ENCODE measurements at regions not wholly inside any gene's neighbourhood (a gene's known extent, or its start where the extent isn't known, plus 50 kb on each side); places are given as distances from the start of the nearest gene placed in this dataset.
"Not testable (repeated sequence)": the region's sequence is repeated elsewhere in the genome, so short reads cannot be mapped to it uniquely, and the experiment has no call there.

- Histone ChIP-seq H3K36me3 (ENCODE audit: insufficient read depth, low read length) (no peaks in the 10 kb centered on the region), H3K4me3 (no peak overlapping the region), H3K27ac (no peak overlapping the region), H3K9ac (ENCODE audit: insufficient read length) (no peak overlapping the region), H3K9me3 (ENCODE audit: low read depth, low read length) (no peaks in the 10 kb centered on the region)
- no peak for DNase-seq (ENCODE audit: low read depth, low spot score)
- TF ChIP-seq EZH2 (IDR thresholded peaks at IDR 0.05) (no peak), POLR2AphosphoS5 (IDR thresholded peaks at IDR 0.05; ENCODE audit: borderline replicate concordance, low read depth, low read length) (no peak), FOXP2 (optimal IDR thresholded peaks at IDR 0.05; ENCODE audit: control extremely low read depth, extremely low read length, insufficient read depth) (no peak)
Observed at GRCh38 chr16:62738666-62739460, 702.6 kb upstream of the CDH8 start.

- Histone ChIP-seq H3K36me3 (ENCODE audit: insufficient read depth, low read length) (no peaks in the 10 kb centered on the region), H3K27ac (no peak overlapping the region), H3K4me3 (no peak overlapping the region), H3K9me3 (ENCODE audit: low read depth, low read length) (no peaks in the 10 kb centered on the region), H3K9ac (ENCODE audit: insufficient read length) (no peak overlapping the region)
- TF ChIP-seq POLR2AphosphoS5 (IDR thresholded peaks at IDR 0.05; ENCODE audit: borderline replicate concordance, low read depth, low read length): no peak
- no peak for TF ChIP-seq FOXP2 (optimal IDR thresholded peaks at IDR 0.05; ENCODE audit: control extremely low read depth, extremely low read length, insufficient read depth)
- no peak for TF ChIP-seq EZH2 (IDR thresholded peaks at IDR 0.05)
- no peak for DNase-seq (ENCODE audit: low read depth, low spot score)
Observed at GRCh38 chr16:62732092-62732491, 695.9 kb upstream of the CDH8 start.

GRCh38 chr16:62724670-62725269, 688.5 kb upstream of the CDH8 start:
- H3K9ac ChIP-seq (ENCODE audit: insufficient read length); H3K4me3 ChIP-seq; H3K9me3 ChIP-seq (ENCODE audit: low read depth, low read length); DNase-seq (ENCODE audit: low read depth, low spot score); H3K36me3 ChIP-seq (ENCODE audit: insufficient read depth, low read length); H3K27ac ChIP-seq: not testable (repeated sequence)

GRCh38 chr16:62720651-62721050, 684.4 kb upstream of the CDH8 start:
- Histone ChIP-seq H3K27ac (no peak overlapping the region), H3K4me3 (no peak overlapping the region), H3K9me3 (ENCODE audit: low read depth, low read length) (no peaks in the 10 kb centered on the region), H3K36me3 (ENCODE audit: insufficient read depth, low read length) (no peaks in the 10 kb centered on the region), H3K9ac (ENCODE audit: insufficient read length) (no peak overlapping the region)
- DNase-seq (ENCODE audit: low read depth, low spot score): no peak
- TF ChIP-seq EZH2 (IDR thresholded peaks at IDR 0.05): no peak
- no peak for TF ChIP-seq FOXP2 (optimal IDR thresholded peaks at IDR 0.05; ENCODE audit: control extremely low read depth, extremely low read length, insufficient read depth)
- TF ChIP-seq POLR2AphosphoS5 (IDR thresholded peaks at IDR 0.05; ENCODE audit: borderline replicate concordance, low read depth, low read length): no peak

- H3K36me3 ChIP-seq (ENCODE audit: insufficient read depth, low read length): no peaks in the 10 kb centered on the region
- H3K27ac ChIP-seq: no peak overlapping the region
- H3K9ac ChIP-seq (ENCODE audit: insufficient read length): no peak overlapping the region
- no peak for DNase-seq (ENCODE audit: low read depth, low spot score)
- TF ChIP-seq FOXP2 (optimal IDR thresholded peaks at IDR 0.05; ENCODE audit: control extremely low read depth, extremely low read length, insufficient read depth): no peak
- H3K9me3 ChIP-seq (ENCODE audit: low read depth, low read length): no peaks in the 10 kb centered on the region
- no peak overlapping the region for H3K4me3 ChIP-seq
Observed at GRCh38 chr16:62717026-62717425, 680.8 kb upstream of the CDH8 start.

GRCh38 chr16:62715701-62716100, 679.5 kb upstream of the CDH8 start:
- H3K9ac ChIP-seq (ENCODE audit: insufficient read length): no peak overlapping the region
- H3K4me3 ChIP-seq: no peak overlapping the region
- no peak for DNase-seq (ENCODE audit: low read depth, low spot score)
- H3K9me3 ChIP-seq (ENCODE audit: low read depth, low read length): no peaks in the 10 kb centered on the region
- H3K36me3 ChIP-seq (ENCODE audit: insufficient read depth, low read length): no peaks in the 10 kb centered on the region
- no peak for TF ChIP-seq FOXP2 (optimal IDR thresholded peaks at IDR 0.05; ENCODE audit: control extremely low read depth, extremely low read length, insufficient read depth)
- TF ChIP-seq EZH2 (IDR thresholded peaks at IDR 0.05): no peak
- no peak for TF ChIP-seq POLR2AphosphoS5 (IDR thresholded peaks at IDR 0.05; ENCODE audit: borderline replicate concordance, low read depth, low read length)
- H3K27ac ChIP-seq: no peak overlapping the region

GRCh38 chr16:62712566-62712965, 676.3 kb upstream of the CDH8 start:
- no peaks in the 10 kb centered on the region for H3K36me3 ChIP-seq (ENCODE audit: insufficient read depth, low read length)
- no peak for TF ChIP-seq EZH2 (IDR thresholded peaks at IDR 0.05)
- no peak for TF ChIP-seq FOXP2 (optimal IDR thresholded peaks at IDR 0.05; ENCODE audit: control extremely low read depth, extremely low read length, insufficient read depth)
- no peak for TF ChIP-seq POLR2AphosphoS5 (IDR thresholded peaks at IDR 0.05; ENCODE audit: borderline replicate concordance, low read depth, low read length)
- H3K9me3 ChIP-seq (ENCODE audit: low read depth, low read length): no peaks in the 10 kb centered on the region

GRCh38 chr16:62711797-62712196, 675.6 kb upstream of the CDH8 start:
- Histone ChIP-seq H3K4me3 (no peak overlapping the region), H3K9ac (ENCODE audit: insufficient read length) (no peak overlapping the region), H3K27ac (no peak overlapping the region), H3K36me3 (ENCODE audit: insufficient read depth, low read length) (no peaks in the 10 kb centered on the region), H3K9me3 (ENCODE audit: low read depth, low read length) (no peaks in the 10 kb centered on the region)
- no peak for DNase-seq (ENCODE audit: low read depth, low spot score)
- TF ChIP-seq EZH2 (IDR thresholded peaks at IDR 0.05) (no peak), FOXP2 (optimal IDR thresholded peaks at IDR 0.05; ENCODE audit: control extremely low read depth, extremely low read length, insufficient read depth) (no peak)

More at GRCh38 chr16:62712566-62712965, 676.3 kb upstream of the CDH8 start:
- DNase-seq (ENCODE audit: low read depth, low spot score): no peak
- Histone ChIP-seq H3K27ac (no peak overlapping the region), H3K9ac (ENCODE audit: insufficient read length) (no peak overlapping the region), H3K4me3 (no peak overlapping the region)

- Histone ChIP-seq H3K27ac (no peak overlapping the region), H3K4me3 (no peak overlapping the region; the same call in 1 of the 2 replicates), H3K9ac (ENCODE audit: insufficient read length) (no peak overlapping the region), H3K36me3 (ENCODE audit: insufficient read depth, low read length) (no peaks in the 10 kb centered on the region), H3K9me3 (ENCODE audit: low read depth, low read length) (no peaks in the 10 kb centered on the region)
- no peak for TF ChIP-seq POLR2AphosphoS5 (IDR thresholded peaks at IDR 0.05; ENCODE audit: borderline replicate concordance, low read depth, low read length)
- TF ChIP-seq EZH2 (IDR thresholded peaks at IDR 0.05): no peak
- TF ChIP-seq FOXP2 (optimal IDR thresholded peaks at IDR 0.05; ENCODE audit: control extremely low read depth, extremely low read length, insufficient read depth): no peak
- no peak for DNase-seq (ENCODE audit: low read depth, low spot score)
Observed at GRCh38 chr16:62709794-62710193, 673.6 kb upstream of the CDH8 start.

Data from SK-N-MC (cell line).